ENCODE measurements at regions not wholly inside any gene's neighbourhood (a gene's known extent, or its start where the extent isn't known, plus 50 kb on each side); places are given as distances from the start of the nearest gene placed in this dataset.

- no peak for TF ChIP-seq FOXM1 (IDR thresholded peaks at IDR 0.05; ENCODE audit: borderline replicate concordance, low read depth)
- TF ChIP-seq MAX (IDR thresholded peaks at IDR 0.05): no peak
- TF ChIP-seq TAF1 (IDR thresholded peaks at IDR 0.05; ENCODE audit: low read depth): no peak
- no peak for TF ChIP-seq CREB1 (IDR thresholded peaks at IDR 0.05; ENCODE audit: low read depth)
- no peak for TF ChIP-seq EGR1 (IDR thresholded peaks at IDR 0.05)
- no peak for TF ChIP-seq YY1 (IDR thresholded peaks at IDR 0.05; ENCODE audit: low read depth)
- TF ChIP-seq, protein P1, sequence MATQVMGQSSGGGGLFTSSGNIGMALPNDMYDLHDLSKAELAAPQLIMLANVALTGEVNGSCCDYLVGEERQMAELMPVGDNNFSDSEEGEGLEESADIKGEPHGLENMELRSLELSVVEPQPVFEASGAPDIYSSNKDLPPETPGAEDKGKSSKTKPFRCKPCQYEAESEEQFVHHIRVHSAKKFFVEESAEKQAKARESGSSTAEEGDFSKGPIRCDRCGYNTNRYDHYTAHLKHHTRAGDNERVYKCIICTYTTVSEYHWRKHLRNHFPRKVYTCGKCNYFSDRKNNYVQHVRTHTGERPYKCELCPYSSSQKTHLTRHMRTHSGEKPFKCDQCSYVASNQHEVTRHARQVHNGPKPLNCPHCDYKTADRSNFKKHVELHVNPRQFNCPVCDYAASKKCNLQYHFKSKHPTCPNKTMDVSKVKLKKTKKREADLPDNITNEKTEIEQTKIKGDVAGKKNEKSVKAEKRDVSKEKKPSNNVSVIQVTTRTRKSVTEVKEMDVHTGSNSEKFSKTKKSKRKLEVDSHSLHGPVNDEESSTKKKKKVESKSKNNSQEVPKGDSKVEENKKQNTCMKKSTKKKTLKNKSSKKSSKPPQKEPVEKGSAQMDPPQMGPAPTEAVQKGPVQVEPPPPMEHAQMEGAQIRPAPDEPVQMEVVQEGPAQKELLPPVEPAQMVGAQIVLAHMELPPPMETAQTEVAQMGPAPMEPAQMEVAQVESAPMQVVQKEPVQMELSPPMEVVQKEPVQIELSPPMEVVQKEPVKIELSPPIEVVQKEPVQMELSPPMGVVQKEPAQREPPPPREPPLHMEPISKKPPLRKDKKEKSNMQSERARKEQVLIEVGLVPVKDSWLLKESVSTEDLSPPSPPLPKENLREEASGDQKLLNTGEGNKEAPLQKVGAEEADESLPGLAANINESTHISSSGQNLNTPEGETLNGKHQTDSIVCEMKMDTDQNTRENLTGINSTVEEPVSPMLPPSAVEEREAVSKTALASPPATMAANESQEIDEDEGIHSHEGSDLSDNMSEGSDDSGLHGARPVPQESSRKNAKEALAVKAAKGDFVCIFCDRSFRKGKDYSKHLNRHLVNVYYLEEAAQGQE (IDR thresholded peaks at IDR 0.05; ENCODE audit: low read depth): no peak
- no peak for TF ChIP-seq NFIC (IDR thresholded peaks at IDR 0.05)
- TF ChIP-seq EP300 (IDR thresholded peaks at IDR 0.05; ENCODE audit: borderline replicate concordance): no peak
- no peak for TF ChIP-seq ZBTB7A (IDR thresholded peaks at IDR 0.05; ENCODE audit: low read depth)
Measured at GRCh38 chr12:115438314-115438713, 754.3 kb upstream of the TBX3 start.
